PC-9 (cell line): ENCODE measurements at regions not wholly inside any gene's neighbourhood (a gene's known extent, or its start where the extent isn't known, plus 50 kb on each side); places are given as distances from the start of the nearest gene placed in this dataset.

Experiments used
- BruUV-seq: library from RNA; stranded (reverse); fragments of 400-500 nt; replicated peaks from 2 replicates; lab custom pipeline; 2021; lab: Mats Ljungman, UMichigan
- CTCF ChIA-PET: fragments of 300-600 bp; sonication (Branson Sonifier 250); formaldehyde crosslinking; loops from one replicate; lab custom pipeline; 2022; ENCODE audit warnings: antibody characterized with exemption; lab: Charles Lee
- POLR2A ChIA-PET: fragments of 300-600 bp; sonication (Branson Sonifier 250); formaldehyde crosslinking; loops from one replicate; lab custom pipeline; 2022; ENCODE audit warnings: antibody characterized with exemption; ENCODE audit not compliant: unreplicated experiment; lab: Charles Lee
- DNase-seq, 2 experiments: peaks; one replicate each; pipeline versions ENCODE4 v3.0.0 to v3.0.0-alpha.2; 2015 to 2022; ENCODE audit warnings: mixed read lengths in 1 of 2
- H2AFZ ChIP-seq: fragments of 200-600 bp; sonication (generic); 2 replicates; pipeline ENCODE4 v1.8.1; 2017; ENCODE audit warnings: antibody characterized with exemption
- H3F3A ChIP-seq: fragments of 200-600 bp; sonication (generic); 2 replicates; pipeline ENCODE4 v1.8.1; 2017; ENCODE audit warnings: antibody characterized with exemption, mild to moderate bottlenecking, low read depth; ENCODE audit not compliant: insufficient read depth
- H3K27ac ChIP-seq: fragments of 200-600 bp; sonication (generic); 2 replicates; pipeline ENCODE4 v1.6.1; 2016; ENCODE audit warnings: mixed run types
- H3K27me3 ChIP-seq: fragments of 200-600 bp; sonication (generic); 2 replicates; pipeline ENCODE4 v1.6.1; 2016; ENCODE audit warnings: low read depth, mixed run types; ENCODE audit not compliant: insufficient read depth
- H3K36me3 ChIP-seq: fragments of 200-600 bp; sonication (generic); 2 replicates; pipeline ENCODE4 v1.6.1; 2016; ENCODE audit warnings: low read depth, mixed run types
- H3K4me1 ChIP-seq: fragments of 200-600 bp; sonication (generic); replicated peaks from 2 replicates; pipeline ENCODE4 v1.6.1; 2016; ENCODE audit warnings: mixed run types; ENCODE audit not compliant: insufficient read depth
- H3K4me2 ChIP-seq: fragments of 200-600 bp; sonication (generic); 2 replicates; pipeline ENCODE4 v1.6.1; 2017; ENCODE audit warnings: mixed run types
- H3K4me3 ChIP-seq: fragments of 200-600 bp; sonication (generic); 2 replicates; pipeline ENCODE4 v1.6.1; 2016; ENCODE audit warnings: mixed run types
- H3K79me2 ChIP-seq: fragments of 200-600 bp; sonication (generic); 2 replicates; pipeline ENCODE4 v1.6.1; 2017; ENCODE audit warnings: low read depth, mixed run types
- H3K9me2 ChIP-seq: fragments of 200-600 bp; sonication (generic); 2 replicates; pipeline ENCODE4 v1.8.1; 2017; ENCODE audit warnings: mild to moderate bottlenecking; ENCODE audit not compliant: insufficient read depth
- H3K9me3 ChIP-seq: fragments of 200-600 bp; sonication (generic); 2 replicates; pipeline ENCODE4 v1.8.1; 2016; ENCODE audit warnings: low read depth; ENCODE audit not compliant: insufficient read depth
- H4K20me1 ChIP-seq: fragments of 200-600 bp; sonication (generic); 2 replicates; pipeline ENCODE4 v1.8.1; 2017; ENCODE audit not compliant: insufficient read depth
- CTCF ChIP-seq: fragments of 200-600 bp; sonication (generic); conservative IDR thresholded peaks from 2 replicates; pipeline ENCODE4 v1.6.1; 2017; ENCODE audit warnings: mixed run types, antibody characterized with exemption, mild to moderate bottlenecking, moderate library complexity
- EZH2 ChIP-seq: fragments of 200-600 bp; sonication (generic); IDR thresholded peaks from 2 replicates; pipeline ENCODE4 v1.8.0; 2017; ENCODE audit warnings: antibody characterized with exemption, low read depth
- intact Hi-C: fragments of 100-400 bp; cut with micrococcal nuclease; formaldehyde crosslinking; loops from one replicate; pipeline ENCODE4 v1.10.0; 2022; ENCODE audit not compliant: unreplicated experiment

GRCh38 chr13:26473571-26474230 lies 83.8 kb upstream of the WASF3 start:
- Histone ChIP-seq H3K4me3 (no peak overlapping the region), H3F3A (no peaks in the 10 kb centered on the region), H4K20me1 (no peaks in the 10 kb centered on the region), H3K4me2 (no peak overlapping the region), H3K27me3 (no peaks in the 10 kb centered on the region), H3K36me3 (no peaks in the 10 kb centered on the region), H3K4me1 (no peaks in the 10 kb centered on the region), H3K27ac (no peak overlapping the region), H3K9me2 (no peaks in the 10 kb centered on the region), H3K9me3 (no peaks in the 10 kb centered on the region), H2AFZ (no peak overlapping the region), H3K79me2 (no peaks in the 10 kb centered on the region)
- TF ChIP-seq CTCF: no peak
- no peak for TF ChIP-seq EZH2
- intact Hi-C loops: no loop called here
- no peak for DNase-seq
- CTCF ChIA-PET: no interaction called here
- no TSS peak for BruUV-seq
- POLR2A ChIA-PET: interaction anchor here (0.6 kb wide), 1 partner anchor 219 kb away, joined by 3 read pairs; the partner anchor contains the start of gene CDK8

- intact Hi-C loops: no loop called here
- Histone ChIP-seq H3K4me3 (no peak overlapping the region), H3K4me2 (no peak overlapping the region), H3F3A (no peaks in the 10 kb centered on the region), H4K20me1 (no peaks in the 10 kb centered on the region), H3K27me3 (no peaks in the 10 kb centered on the region), H3K79me2 (no peaks in the 10 kb centered on the region), H3K27ac (no peak overlapping the region), H3K36me3 (no peaks in the 10 kb centered on the region), H3K9me3 (no peaks in the 10 kb centered on the region), H3K9me2 (no peaks in the 10 kb centered on the region), H3K4me1 (no peaks in the 10 kb centered on the region), H2AFZ (no peak overlapping the region)
- ChIA-PET CTCF (no interaction called here), POLR2A (interaction anchor here (0.6 kb wide), 1 partner anchor 220 kb away, joined by 3 read pairs; the partner anchor contains the start of gene CDK8)
- no TSS peak for BruUV-seq
- TF ChIP-seq CTCF: no peak
- TF ChIP-seq EZH2: no peak
- no peak for DNase-seq
These were observed 83.2 kb upstream of the WASF3 start for GRCh38 chr13:26474286-26474685.

DNA sequence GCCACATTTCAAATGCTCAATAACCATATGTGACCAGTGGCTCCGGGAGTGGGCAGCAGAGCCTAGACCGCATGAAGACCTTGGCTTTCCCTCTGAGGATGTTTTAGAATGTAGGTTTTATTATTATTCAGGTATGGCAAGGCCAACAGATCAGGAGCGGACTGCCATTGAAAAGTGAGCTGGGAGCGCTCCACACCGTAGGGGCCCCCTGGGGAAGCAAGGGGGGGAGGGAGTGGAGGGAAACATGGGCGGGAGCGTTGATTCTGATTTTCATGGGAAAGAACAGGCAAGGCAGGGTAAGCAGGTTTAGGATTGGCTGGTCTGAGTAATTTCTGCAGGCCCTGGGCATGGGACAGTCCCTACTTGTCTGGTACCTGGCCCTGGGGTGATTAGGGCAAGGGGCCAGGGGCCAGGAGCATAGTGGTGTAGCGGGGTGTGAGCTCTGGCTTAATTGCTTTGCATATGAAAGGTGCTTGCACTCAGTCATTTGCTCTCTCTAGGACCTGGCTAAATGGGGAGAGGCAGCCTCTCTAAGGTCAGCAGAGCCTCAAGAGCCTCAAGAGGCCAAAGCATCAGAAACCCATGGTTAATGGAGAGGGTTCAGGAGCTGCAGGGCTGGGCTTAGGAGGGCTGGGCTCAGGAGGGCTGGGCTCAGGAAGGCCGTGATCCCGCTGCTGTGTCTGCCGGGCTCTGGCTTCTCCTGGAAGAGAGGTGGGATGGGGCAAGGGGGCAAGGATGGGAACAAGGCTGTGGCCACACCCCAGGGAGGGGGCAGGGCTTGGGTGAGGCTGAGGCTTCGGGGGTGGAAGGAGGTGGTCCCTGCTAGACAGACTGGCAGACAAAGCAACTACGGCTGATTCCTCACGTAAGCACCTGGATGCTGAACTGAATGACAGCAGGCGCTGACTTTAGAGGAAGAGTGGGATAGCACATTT lies 82.0 kb upstream of the WASF3 start:
- no peaks in the 10 kb centered on the region for H3K36me3 ChIP-seq
- CTCF ChIA-PET: no interaction called here
- no peak overlapping the region for H3K27ac ChIP-seq
- H3K79me2 ChIP-seq: no peaks in the 10 kb centered on the region
- H3K4me2 ChIP-seq: no peak overlapping the region
- POLR2A ChIA-PET: no interaction called here
- no TSS peak for BruUV-seq
- H3K4me3 ChIP-seq: no peak overlapping the region
- TF ChIP-seq CTCF: no peak
- TF ChIP-seq EZH2: no peak
- H4K20me1 ChIP-seq: no peaks in the 10 kb centered on the region
- intact Hi-C loops: no loop called here
- H2AFZ ChIP-seq: no peak overlapping the region
- no peaks in the 10 kb centered on the region for H3K27me3 ChIP-seq
- H3K4me1 ChIP-seq: peaks cover 7% of the 10 kb centered on the region; the same call in 1 of the 2 replicates
- no peaks in the 10 kb centered on the region for H3F3A ChIP-seq
- no peak for DNase-seq
- no peaks in the 10 kb centered on the region for H3K9me2 ChIP-seq
- H3K9me3 ChIP-seq: no peaks in the 10 kb centered on the region
